Hepatic stellate cell (primary cell): ENCODE measurements at regions not wholly inside any gene's neighbourhood (a gene's known extent, or its start where the extent isn't known, plus 50 kb on each side); places are given as distances from the start of the nearest gene placed in this dataset.
"Not testable (repeated sequence)": the region's sequence is repeated elsewhere in the genome, so short reads cannot be mapped to it uniquely, and the experiment has no call there.

ENCODE experiments used
- DNase-seq: peaks from one replicate; pipeline ENCODE4 v3.0.0; 2011; ENCODE audit warnings: low spot score

DNA sequence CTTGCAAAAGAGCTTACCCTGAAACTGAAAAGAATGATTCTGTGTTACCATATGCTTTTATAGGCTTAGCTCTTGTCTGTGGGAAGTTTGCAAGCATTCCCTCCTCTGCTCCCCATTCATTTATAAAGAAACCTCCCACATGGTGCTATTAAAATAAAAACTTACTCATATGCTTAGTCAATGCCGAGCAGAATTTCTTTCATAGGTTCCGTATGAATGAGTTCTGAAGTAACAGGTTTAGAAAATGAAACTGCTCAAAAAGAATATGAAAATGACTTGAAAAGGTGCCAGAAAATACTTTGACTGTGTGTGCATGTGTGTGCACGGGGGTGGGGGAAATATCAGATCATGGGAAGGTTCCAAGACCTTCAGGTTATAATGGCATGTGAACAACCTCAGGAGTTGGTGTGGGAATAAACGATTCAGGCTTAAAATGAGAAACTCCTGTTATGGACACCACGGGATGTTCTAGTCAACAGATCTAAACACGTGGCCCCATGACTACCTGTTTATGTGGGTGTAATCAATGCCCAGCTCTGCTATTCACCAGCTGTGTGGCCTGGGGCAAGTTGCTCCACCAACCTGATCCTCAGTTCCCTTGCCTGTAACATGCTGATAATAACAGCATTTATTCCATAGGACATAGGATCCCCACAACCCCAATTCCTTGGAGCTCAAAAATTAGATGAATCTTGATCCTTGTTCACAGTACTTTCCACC, 293.7 kb upstream of the PLGLB1 start:
- DNase-seq = not testable (repeated sequence)

DNA sequence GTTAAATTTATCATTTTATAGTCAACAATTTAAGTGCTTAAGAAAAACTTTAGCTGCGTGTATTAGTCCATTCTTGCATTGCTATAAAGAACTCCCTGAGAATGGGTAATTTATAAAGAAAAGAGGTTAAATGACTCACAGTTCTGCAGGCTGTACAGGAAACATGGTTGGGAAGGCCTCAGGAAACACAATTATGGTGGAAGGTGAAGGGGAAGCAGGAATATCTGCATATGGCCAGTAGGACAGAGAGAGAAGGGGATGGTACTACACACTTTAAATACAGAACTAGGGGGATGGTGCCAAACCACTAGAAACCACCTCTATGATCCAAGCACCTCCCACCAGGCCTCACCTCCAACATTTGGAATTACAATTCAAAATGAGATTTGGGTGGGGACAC, 295.5 kb upstream of the PLGLB1 start:
- not testable (repeated sequence) for DNase-seq

DNA sequence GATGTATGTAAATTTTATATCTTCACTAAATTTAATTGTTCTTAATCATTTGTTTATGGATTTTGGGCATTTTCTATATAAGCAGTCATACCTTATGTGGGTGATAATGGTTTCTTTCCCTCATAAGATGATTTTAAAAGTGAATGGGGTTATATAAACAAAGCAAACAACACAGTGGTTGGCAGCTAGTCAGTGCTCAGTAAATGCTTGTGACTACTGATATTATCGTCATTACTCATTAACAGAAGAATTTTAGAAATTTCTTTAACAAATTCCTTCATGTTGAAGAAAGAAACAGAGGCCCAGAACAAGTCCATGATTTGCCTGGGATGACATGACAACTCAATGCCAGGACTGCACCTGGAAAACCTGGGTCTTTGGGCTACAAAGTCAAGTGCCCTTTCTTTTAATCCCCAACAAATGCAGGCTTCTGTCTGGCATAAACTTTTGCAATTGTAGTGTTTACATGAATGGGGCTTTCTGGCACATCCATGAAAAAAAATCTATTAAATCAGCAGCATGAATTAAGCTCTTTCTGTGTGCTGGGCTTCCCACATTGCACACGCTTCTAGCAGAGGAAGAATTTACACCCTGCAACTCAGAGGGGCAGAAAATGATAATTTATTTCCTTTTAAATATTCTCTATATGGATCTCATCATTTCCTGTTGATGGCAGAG, 297.3 kb upstream of the PLGLB1 start:
- DNase-seq = not testable (repeated sequence)

DNA sequence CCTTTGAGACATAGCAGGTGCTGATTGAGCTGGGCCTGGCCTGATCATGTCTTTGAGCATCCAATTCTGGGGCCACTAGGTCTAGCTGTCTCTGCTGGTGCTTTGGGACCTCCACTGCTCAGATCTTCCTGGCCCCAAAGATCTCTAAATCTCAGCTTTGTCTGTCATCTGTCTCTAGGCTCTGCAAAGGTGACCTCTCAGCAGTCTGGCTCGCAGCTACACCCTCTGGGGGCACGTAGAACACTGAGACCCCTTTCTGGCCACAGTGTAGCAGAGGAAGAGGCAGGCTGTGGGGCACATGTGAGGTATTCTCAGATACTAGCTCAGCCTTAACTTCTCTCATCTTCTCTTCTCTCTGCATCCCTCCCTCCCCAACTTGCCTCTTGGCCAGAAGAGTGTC, 298.1 kb upstream of the PLGLB1 start:
- not testable (repeated sequence) for DNase-seq

DNA sequence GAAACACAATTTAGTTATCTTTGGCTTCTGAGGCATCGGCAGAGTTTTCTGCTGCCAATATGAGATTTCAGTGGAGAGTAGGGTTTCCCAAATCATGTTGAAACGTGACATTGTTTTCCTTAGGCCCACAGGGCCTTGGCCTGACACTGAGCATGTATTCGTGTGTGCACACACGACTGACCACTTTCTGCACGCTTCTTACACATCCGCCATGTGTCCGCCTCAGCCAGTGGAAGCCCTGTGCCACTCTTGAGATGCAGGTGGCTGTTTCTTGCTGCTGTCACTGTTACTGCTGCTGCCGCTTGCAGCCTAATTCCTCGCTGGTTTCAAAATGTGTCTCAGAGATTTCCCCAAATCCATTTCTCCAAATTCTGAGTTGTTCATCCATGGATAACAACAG, 299.6 kb upstream of the PLGLB1 start:
- DNase-seq = not testable (repeated sequence)

DNA sequence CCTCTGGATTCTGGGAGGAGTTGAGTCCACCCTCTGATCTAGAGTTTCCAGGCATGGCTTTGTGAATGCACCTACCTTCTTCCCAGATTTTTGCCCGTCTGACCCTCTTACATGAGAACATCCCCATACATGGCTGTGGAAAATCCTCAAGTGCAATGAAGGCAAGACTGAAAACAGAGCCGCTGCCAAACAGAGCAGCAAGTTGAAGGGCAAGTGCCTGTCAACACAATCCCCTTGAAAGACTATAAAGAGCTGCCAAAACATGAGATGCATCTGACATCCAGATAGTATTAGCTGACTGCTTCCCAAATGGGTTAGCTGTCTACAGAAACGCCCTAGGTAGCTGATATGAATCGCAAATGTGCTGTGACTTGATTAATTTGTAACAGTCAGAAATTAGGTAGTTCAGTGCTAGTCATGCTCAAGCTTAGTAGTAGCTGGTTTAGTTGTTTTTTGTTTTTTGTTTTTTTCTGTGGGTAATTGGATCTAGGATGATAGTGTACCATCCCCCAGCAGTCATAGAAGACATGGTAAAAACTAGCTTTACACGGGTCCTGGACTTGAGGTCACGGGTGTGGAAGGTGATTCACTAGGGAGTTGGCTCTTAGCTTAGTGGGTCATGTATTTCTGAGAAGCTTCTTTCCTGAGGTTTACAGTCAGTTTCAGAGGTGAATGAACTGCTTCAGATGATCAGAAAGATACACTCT, 302.8 kb upstream of the PLGLB1 start:
- not testable (repeated sequence) for DNase-seq

DNA sequence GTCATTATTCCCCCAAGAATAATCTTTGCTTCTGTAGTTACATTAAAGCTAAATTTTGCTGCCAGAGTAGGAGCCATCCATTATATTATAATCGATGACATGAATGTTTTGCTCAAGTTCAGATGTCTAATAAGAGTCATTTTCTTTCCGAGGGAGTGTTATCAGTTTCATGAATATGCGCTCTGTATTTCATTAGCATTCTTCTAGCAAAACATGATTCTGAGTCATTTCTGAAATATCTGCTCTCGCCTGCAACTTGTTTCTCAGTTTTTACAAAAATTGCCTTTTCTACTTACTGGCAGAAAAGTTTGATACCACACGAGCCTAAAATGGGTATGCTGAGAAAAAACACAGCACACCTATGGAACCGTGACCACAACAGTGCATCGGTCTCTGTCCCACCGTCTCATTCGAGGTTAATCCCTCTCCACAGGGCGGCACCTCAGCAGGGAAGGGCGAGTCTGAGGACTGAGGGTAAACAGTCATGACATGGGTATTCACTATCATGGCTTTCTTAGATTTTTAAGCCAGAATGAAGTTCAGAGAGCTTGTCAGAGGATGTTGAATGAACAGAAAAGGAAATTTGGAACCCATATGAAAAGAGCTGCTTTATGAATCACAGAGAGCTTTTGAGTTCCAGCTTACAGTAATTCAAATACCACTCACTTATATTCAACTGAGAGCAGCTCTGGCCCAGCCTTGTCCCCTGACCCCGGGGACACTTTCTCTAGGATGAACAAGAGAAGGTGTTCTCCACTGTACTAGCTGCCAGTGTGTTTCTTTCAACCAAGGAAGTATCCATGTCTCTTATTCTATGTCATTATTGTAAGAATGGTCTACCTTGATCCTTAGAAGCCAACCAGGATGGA, 303.6 kb upstream of the PLGLB1 start:
- DNase-seq = not testable (repeated sequence)

DNA sequence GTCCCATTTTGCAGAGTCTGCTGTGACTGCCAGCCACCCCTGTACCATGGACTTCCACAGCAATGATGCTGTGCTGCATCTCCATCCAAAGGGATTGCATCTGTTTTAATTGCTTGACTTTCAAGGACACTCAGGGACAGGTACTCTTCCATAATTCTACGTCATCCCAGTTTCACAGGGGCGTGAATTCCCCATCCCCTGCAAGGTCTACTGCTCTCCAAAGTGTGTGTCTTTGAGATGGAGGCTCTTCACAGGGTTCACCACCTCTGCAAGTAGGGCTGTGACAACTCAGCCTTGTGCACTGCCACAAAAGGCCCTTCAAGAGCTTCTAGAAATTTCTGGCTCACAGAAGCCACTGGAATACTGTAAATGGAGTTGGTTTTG, 304.3 kb upstream of the PLGLB1 start:
- not testable (repeated sequence) for DNase-seq

DNA sequence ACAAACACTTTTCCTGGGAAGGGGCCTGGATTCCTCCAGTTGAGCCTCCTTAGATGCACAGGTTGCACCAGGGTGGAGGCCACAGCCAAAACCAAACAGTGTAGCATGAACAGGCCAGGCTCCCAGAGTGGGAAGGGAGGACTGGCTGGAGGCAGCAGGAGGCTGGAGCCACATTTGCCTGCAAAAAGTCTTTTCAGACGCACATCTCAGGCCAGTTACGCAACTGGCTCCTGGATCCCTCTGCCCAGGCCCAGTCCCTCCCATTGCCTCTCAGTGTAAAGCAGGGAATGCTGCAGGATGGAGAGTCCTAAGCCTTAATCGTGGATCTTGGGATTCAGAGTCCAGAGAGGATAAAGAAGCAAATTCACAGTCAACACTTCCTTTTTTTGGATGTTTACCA, 305.1 kb upstream of the PLGLB1 start:
- not testable (repeated sequence) for DNase-seq

DNA sequence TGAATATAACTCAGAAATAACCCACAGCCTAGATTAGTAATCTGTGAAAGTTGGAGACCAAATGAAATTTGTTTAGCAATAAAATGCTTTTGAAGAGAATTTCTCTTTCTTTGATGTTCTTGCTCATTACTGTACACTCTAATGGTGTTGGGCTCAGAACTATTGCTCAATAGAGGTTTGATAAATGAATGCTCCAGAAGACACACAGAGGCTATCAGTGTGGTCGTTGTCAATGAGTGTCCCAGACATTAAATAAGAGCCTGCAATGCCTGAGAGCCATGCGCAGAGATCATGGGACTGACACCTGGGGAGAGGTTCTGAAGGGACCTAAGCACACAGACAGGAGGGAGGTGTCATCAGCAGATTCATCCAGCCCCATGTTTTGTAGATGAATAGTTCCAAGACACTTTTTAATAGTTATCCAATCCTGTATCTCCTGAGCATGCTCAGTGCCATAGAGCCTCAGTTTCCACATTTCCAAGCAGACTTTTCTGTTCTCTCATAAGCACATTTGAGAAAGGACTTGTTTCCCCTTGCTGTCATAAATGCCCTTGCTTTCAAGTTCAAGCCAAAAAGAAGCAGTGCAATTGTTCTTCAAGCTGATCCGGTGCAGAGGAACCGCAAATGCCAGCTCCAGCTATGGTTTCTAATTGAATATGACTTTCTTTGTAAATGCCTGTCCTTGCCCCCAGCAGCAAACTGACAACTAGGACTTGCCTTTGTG, 306.2 kb upstream of the PLGLB1 start:
- DNase-seq = not testable (repeated sequence)

DNA sequence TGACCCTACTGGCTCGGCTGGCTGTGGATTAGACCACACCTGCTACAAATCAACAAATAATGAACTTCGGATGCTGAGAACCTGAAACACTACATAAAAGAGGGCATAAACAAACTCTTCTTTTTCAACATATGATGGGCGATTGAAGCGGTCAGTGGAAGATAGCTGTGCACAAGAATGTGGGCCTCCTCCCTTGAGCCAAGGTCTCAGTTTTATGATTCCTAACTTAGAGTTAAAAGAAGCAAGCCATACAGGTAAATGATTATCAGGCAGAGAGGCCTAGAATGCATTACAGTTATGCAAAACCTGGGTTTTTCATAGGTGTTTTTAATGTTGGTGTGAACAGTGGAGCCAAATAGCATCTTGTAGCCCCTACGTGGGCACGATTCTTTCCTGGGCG, 307.9 kb upstream of the PLGLB1 start:
- not testable (repeated sequence) for DNase-seq

DNA sequence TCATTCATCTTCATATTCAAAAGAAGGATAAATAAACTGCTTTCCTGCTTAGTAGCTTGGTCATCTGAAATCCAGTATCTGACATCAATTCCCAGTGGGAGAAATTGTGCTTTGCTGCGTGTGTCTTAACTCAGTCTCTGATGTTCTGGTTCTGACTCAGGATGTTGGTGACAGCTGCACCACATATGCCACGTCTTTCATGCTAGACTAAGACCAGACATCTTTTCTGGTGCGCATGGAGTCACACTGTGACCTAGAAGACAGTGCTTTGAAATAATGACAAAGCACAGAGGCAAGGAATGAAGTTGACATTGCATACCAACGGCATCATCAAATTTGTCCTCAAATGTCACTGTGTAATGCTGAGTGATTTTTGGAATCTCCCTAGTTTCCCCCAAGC, 308.8 kb upstream of the PLGLB1 start:
- not testable (repeated sequence) for DNase-seq

DNA sequence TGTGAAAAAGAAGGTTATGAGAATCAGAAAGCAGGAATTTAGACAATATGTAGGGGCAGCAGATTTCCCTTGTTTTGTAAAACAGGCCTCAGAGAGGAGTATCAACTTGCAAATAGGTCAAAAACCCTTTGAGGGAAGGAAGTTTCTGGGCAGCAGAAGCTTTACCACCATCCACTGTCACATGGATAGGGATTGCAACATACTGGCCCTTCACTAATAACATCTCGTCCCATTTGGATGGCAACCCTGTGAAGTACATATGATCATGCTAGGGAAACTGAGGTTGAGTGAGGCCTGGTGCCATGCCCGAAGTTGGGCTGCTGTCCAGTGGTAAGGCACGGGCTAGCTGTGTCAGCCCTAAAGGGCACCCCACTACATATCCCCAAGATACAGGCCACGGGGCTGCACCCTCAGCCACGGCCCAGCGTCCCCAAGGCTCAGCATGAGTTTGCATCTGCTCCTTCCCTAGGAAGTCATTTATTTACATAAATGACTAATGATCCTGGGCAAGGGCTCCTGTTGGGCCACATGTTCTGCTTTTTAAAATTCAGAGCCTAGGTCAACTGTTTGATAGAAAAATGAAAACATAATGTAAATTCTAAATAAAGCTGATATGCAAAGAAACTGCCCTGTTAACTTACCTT, 310.4 kb upstream of the PLGLB1 start:
- DNase-seq = not testable (repeated sequence)

DNA sequence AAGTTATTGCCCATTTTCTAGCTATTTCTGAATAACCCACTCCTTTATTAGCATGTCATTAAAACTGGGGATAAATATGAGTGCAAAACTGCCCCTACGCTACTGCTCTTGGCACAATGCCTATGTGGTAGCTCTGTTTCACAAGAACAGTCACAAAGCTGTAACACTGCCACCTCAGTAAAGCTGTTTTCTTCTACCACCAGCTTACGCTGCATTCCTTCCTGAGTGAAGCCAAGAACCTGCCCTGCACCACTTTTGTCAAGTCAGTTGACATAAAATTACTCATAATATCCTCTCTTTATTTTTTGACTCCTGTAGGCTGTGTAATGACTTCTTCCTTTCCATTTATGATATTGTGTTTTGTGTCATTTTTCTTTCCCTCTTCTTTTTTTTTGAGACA, 313.2 kb upstream of the PLGLB1 start:
- DNase-seq = not testable (repeated sequence)

DNA sequence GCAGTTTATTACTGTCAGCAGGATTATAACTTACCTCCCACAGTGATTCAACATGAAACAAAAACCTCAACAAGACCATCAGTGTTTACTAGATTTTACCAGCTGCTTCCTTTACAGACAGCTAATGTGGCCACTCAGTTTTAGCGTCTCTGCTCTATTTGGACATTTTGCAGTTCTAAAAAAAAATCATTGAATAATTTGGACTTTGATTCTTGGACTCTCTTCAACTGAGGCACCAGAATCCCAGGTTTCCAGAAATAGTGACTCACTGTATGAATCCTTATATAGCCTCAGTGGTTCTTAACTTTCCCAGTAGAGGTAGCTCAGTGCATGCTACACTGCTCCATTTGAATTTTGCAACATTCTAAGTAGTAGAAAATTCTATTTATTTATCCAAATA, 317.4 kb upstream of the PLGLB1 start:
- DNase-seq = not testable (repeated sequence)

DNA sequence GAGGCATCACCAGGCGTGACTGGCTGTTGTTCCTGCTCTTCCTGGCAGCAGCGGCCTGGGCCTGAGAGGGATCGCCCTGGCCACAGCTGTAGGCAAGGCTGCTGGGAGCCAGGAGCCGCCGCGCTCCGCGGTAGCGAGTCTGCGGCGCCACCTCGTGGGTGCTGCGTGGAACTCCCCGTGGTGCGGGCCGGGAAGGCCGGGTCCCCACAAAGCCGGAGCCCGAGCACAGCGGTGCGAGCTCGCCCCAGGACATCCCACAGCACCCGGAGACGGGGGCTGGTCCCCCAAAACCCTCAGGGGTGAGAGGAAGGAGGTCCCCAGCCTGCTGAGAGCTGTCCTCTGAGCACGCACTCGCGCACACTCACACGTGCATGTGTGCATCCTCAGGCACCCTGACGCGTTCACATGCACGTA, 320.0 kb upstream of the PLGLB1 start:
- not testable (repeated sequence) for DNase-seq

DNA sequence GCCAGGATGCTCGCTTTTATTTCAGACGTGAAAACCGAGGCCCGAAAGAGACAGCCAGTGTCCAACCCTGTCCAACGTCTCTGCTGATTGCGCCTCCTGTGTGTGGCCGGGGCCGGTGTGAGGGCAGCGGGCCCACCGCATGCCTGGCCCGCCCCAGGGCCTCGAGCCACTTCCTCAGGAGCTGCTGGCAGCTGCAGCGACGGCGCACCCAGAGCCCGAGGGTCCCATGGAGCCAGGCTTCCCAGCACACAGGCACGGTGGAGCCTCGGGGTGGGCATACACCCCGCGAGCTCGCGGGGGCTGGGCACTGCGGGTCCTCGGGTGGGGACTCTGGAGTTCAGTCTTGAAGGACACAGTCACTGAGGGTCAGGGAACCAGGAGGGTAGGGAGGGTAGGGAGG, 320.5 kb upstream of the PLGLB1 start:
- not testable (repeated sequence) for DNase-seq

DNA sequence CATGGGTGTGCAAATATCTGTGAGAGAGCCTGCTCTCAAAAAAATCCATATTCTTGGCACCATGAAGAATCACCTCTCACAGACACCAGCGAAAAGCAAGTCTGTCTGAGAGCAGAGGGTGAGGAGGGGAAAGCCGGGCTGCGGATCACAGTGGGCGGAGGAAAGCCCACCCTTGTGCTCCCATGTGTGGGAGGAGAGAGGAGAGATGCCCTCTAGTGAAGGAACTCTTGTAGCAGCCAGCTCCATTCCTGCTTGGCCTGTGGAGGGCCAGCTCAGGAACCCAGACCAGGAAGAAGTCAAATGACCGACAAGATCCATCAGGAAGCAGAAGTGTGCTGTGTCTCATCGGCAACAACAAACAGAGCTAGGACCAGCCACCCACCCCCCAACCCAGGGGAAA, 321.7 kb upstream of the PLGLB1 start:
- DNase-seq = not testable (repeated sequence)

DNA sequence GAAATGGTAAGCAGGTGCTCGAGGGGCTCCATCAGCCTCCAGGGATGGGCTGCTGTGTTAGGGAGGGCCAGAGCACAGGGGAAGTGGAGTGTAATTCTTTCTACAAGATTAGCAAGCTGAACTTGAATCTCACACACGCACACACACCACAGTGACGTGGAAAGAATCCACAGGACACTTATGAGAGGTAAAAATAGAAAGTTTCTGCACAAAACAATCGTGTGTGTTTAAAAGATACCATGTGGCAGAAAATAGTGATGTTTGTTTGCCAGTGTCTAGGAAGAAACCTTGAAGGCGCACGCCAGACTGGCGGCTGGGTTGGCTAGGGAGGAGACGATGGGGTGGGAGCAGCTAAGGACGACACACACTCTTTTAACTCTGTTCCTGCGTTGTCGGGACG, 323.6 kb upstream of the PLGLB1 start:
- not testable (repeated sequence) for DNase-seq

DNA sequence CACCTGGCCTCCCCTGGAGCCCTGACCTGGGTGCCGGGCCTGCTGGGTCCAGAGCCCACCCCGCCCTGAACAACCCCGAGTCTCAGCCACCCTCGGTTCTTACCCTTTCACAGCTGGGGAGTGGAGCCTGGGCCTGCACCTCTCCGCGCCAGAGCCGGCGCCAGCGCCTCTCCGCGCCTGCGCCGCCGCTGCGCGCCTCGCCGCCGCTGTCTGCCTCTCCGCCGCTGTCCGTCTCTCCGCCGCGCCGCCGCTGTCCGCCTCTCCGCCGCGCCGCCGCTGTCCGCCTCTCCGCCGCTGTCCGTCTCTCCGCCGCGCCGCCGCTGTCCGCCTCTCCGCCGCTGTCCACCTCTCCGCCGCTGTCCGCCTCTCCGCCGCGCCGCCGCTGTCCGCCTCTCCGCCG, 326.9 kb upstream of the PLGLB1 start:
- not testable (repeated sequence) for DNase-seq

DNA sequence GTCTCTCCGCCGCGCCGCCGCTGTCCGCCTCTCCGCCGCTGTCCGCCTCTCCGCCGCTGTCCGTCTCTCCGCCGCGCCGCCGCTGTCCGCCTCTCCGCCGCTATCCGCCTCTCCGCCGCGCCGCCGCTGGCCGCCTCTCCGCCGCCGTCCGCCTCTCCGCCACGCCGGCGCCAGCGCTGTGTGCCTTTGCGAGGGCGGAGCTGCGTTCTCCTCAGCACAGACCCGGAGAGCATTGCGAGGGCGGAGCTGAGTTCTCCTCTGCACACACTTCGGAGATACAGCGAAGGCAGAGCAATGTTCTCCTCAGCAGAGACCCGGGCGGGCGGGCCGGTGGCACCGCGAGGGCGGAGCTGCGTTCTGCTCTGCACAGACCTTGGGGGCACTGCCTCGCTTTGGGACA, 327.4 kb upstream of the PLGLB1 start:
- not testable (repeated sequence) for DNase-seq
